ENCODE measurements at regions not wholly inside any gene's neighbourhood (a gene's known extent, or its start where the extent isn't known, plus 50 kb on each side); places are given as distances from the start of the nearest gene placed in this dataset.

- Mint-ChIP-seq H3K27ac (peak overlapping the region; percentile 41), H3K36me3 (no peaks in the 10 kb centered on the region), H3K4me1 (ENCODE audit: unreplicated experiment) (peaks cover 8% of the 10 kb centered on the region), H3K9me3 (no peaks in the 10 kb centered on the region), H3K4me3 (no peak overlapping the region), H3K27me3 (peaks cover 6% of the 10 kb centered on the region)
- DNase-seq (ENCODE audit: extremely low spot score, unreplicated experiment): no peak
- no peak for TF ChIP-seq CTCF (conservative IDR thresholded peaks at IDR 0.05)
Measured at GRCh38 chr3:197445896-197446699, 109.7 kb downstream of the BDH1 start.

DNA sequence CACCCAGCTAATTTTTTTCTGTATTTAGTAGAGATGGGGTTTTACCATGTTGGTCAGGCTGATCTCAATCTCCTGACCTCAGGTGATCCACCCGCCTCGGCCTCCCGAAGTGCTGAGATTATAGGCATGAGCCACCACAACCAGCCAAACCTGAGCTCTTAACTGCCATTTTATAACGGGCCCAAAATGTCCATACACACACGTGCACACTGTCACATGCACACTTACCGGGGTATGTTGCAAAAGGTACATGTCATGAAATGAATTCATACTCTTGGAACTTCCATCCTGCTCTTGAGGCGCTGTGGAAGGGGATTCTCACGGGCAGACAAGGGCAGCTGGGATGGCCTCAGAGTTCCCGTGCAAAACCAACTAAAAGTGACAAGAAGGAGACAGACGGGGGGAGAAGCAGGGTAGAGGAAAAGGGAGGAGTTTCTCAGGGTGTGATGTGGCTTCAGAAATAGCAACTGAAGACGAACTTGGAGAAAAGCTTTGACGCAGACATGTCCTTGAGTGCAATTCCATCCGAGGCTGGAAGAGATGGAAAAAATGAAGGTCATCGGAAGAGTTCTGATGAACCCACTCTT, 110.9 kb downstream of the BDH1 start:
- Mint-ChIP-seq H3K4me1 (ENCODE audit: unreplicated experiment) (peaks cover 8% of the 10 kb centered on the region), H3K36me3 (no peaks in the 10 kb centered on the region), H3K27me3 (peaks cover 6% of the 10 kb centered on the region), H3K9me3 (no peaks in the 10 kb centered on the region), H3K4me3 (no peak overlapping the region), H3K27ac (no peak overlapping the region)
- DNase-seq (ENCODE audit: extremely low spot score, unreplicated experiment): no peak
- TF ChIP-seq CTCF (conservative IDR thresholded peaks at IDR 0.05): no peak

GRCh38 chr3:197443506-197443905, 112.3 kb downstream of the BDH1 start:
- Mint-ChIP-seq H3K36me3 (no peaks in the 10 kb centered on the region), H3K4me1 (ENCODE audit: unreplicated experiment) (peaks cover 8% of the 10 kb centered on the region), H3K27ac (no peak overlapping the region), H3K4me3 (no peak overlapping the region), H3K9me3 (no peaks in the 10 kb centered on the region), H3K27me3 (peaks cover 6% of the 10 kb centered on the region)
- TF ChIP-seq CTCF (conservative IDR thresholded peaks at IDR 0.05): no peak
- no peak for DNase-seq (ENCODE audit: extremely low spot score, unreplicated experiment)

DNA sequence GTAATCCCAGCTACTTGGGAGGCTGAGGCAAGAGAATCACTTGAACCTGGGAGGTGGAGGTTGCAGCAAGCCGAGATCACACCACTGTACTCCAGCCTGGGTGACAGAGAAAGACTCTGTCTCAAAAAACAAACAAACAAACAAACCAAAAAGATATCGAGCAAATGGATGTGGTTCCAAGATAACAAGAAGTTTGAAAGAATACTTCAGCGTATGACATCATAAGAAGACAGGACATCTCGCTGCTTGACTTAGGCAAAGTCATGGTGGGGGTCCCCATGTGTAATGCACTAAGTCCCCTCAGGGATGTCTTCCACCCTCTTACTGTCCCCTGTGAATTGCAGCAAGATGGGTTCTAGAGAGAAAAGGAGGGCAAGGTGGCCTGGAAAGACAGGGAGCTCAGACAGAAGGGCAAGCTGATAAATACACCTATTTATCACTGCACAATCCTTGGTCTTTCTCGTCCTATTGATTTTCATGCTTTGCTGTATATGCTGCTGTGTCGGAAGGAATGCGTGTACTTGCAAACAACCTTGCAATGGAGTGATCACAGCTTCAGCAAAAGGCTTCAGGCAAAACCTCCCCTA, 115.0 kb downstream of the BDH1 start:
- no peaks in the 10 kb centered on the region for H3K36me3 Mint-ChIP-seq
- H3K9me3 Mint-ChIP-seq: no peaks in the 10 kb centered on the region
- no peak for DNase-seq (ENCODE audit: extremely low spot score, unreplicated experiment)
- peaks cover 6% of the 10 kb centered on the region for H3K27me3 Mint-ChIP-seq
- TF ChIP-seq CTCF (conservative IDR thresholded peaks at IDR 0.05): no peak
- no peak overlapping the region for H3K27ac Mint-ChIP-seq
- no peak overlapping the region for H3K4me3 Mint-ChIP-seq
- H3K4me1 Mint-ChIP-seq (ENCODE audit: unreplicated experiment): peaks cover 2% of the 10 kb centered on the region

DNA sequence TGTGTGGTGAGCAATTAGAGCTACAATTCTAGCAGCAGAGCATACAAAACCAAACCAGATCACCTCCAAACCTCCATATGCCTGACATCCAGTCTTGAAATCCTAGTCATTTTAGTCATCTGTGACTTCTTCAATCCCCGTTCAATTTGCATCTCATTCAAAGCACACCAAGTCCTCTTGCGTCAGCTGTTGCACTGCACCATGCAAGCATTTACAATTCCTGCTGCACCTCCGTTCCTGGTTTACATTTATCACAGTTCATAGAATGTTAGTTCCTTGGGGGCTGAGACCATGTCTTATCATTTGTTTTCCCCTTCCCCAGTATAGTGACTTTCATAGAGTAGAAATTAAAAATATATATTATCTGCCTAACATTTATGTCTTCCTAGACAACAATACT, 116.9 kb downstream of the BDH1 start:
- Mint-ChIP-seq H3K9me3 (peaks cover 4% of the 10 kb centered on the region), H3K27me3 (peaks cover 9% of the 10 kb centered on the region), H3K4me3 (no peak overlapping the region), H3K36me3 (no peaks in the 10 kb centered on the region), H3K27ac (no peak overlapping the region), H3K4me1 (ENCODE audit: unreplicated experiment) (peaks cover 4% of the 10 kb centered on the region)
- TF ChIP-seq CTCF (conservative IDR thresholded peaks at IDR 0.05): no peak
- DNase-seq (ENCODE audit: extremely low spot score, unreplicated experiment): no peak
